Stomach smooth muscle (tissue), 2 donors: ENCODE measurements at regions not wholly inside any gene's neighbourhood (a gene's known extent, or its start where the extent isn't known, plus 50 kb on each side); places are given as distances from the start of the nearest gene placed in this dataset.
"Not testable (repeated sequence)": the region's sequence is repeated elsewhere in the genome, so short reads cannot be mapped to it uniquely, and the experiment has no call there.

Source experiments
- H3K27ac ChIP-seq: one replicate; pipeline ENCODE4 v1.7.0; 2013; ENCODE audit warnings: mild to moderate bottlenecking, low read length, inconsistent platforms
- H3K27me3 ChIP-seq, 2 donors: one replicate each; pipeline ENCODE4 v1.7.0; 2013; ENCODE audit warnings: low read length in 2 of 2; ENCODE audit not compliant: insufficient read depth in 2 of 2, control insufficient read depth in 1 of 2
- H3K36me3 ChIP-seq, 2 donors: one replicate each; pipeline ENCODE4 v1.7.0; 2013; ENCODE audit warnings: low read length in 2 of 2; ENCODE audit not compliant: control insufficient read depth in 2 of 2, insufficient read depth in 2 of 2
- H3K4me1 ChIP-seq: one replicate; pipeline ENCODE4 v1.7.0; 2013; ENCODE audit warnings: low read length; ENCODE audit not compliant: control insufficient read depth, insufficient read depth
- H3K4me3 ChIP-seq, 2 donors: one replicate each; pipeline ENCODE4 v1.7.0; 2013; ENCODE audit warnings: low read length in 2 of 2
- H3K9ac ChIP-seq, 2 donors: one replicate each; pipeline ENCODE4 v1.7.0; 2013; ENCODE audit warnings: low read length in 2 of 2, mild to moderate bottlenecking in 1 of 2
- H3K9me3 ChIP-seq, 2 donors: one replicate each; pipeline ENCODE4 v1.7.0; 2013; ENCODE audit warnings: low read length in 2 of 2; ENCODE audit not compliant: control insufficient read depth in 2 of 2
- donor health status: healthy.
- donor health status: Pancreatic carcinoma.

DNA sequence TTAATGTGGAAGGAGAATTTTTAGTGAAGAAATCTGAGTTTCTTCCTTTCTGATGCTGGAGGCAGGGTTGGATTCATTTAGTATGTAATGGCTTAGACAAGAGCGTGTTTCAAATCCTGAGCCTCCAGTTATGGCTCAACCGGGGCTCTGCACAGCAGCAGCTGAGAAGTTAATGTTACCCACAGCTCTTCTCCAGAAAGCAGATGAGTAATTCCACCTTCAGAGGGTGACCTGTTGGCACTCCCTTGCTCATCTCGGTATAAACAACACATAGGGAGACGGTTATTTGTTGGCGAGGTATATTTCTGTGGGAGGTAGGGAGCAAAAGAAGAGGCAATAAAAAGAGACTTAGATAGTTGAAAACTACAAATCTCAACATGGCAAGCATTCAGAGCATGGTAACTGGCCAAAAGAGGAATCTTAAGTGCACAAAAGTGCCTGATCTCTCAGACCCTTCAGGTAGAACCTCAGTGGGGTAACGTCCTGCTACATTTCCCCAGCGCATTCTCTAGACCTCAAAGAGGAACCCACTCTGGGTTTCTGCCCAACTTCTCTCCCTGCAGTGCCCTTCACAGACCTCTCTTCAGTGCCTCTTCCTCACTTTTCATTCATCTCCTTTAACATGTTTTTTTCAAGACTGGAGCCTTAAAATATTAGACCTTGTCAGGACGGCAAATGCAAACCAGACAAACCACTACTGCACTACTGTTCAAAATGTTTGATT, 417.5 kb upstream of the ADAMTSL1 start:
- no peak overlapping the region for H3K9ac ChIP-seq
- no peaks in the 10 kb centered on the region for H3K4me1 ChIP-seq
- no peak overlapping the region for H3K27ac ChIP-seq
- H3K36me3 ChIP-seq = no peaks in the 10 kb centered on the region
- H3K4me3 ChIP-seq = no peak overlapping the region
- no peaks in the 10 kb centered on the region for H3K27me3 ChIP-seq
- no peaks in the 10 kb centered on the region for H3K9me3 ChIP-seq

DNA sequence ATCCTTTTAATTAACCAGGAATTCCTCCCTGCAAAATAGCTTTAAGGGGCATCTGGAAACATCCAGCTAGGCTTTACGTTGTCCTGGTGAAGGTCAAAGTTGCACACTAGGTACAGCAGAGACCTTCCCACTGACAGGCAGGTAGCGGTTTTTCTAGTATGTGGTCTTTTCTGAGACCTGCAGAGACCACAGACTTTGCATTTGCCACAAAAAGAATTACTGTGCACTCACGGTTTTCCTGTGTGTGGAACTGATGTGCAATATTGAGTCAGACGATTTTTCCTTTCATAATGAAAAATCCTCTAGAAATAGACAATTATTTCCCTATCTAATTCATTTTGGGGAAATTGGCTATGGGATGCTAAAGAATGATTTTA, 417.0 kb upstream of the ADAMTSL1 start:
- no peak overlapping the region for H3K4me3 ChIP-seq
- H3K4me1 ChIP-seq = no peaks in the 10 kb centered on the region
- no peaks in the 10 kb centered on the region for H3K27me3 ChIP-seq
- H3K9me3 ChIP-seq = no peaks in the 10 kb centered on the region
- no peak overlapping the region for H3K9ac ChIP-seq
- no peaks in the 10 kb centered on the region for H3K36me3 ChIP-seq
- H3K27ac ChIP-seq = no peak overlapping the region

DNA sequence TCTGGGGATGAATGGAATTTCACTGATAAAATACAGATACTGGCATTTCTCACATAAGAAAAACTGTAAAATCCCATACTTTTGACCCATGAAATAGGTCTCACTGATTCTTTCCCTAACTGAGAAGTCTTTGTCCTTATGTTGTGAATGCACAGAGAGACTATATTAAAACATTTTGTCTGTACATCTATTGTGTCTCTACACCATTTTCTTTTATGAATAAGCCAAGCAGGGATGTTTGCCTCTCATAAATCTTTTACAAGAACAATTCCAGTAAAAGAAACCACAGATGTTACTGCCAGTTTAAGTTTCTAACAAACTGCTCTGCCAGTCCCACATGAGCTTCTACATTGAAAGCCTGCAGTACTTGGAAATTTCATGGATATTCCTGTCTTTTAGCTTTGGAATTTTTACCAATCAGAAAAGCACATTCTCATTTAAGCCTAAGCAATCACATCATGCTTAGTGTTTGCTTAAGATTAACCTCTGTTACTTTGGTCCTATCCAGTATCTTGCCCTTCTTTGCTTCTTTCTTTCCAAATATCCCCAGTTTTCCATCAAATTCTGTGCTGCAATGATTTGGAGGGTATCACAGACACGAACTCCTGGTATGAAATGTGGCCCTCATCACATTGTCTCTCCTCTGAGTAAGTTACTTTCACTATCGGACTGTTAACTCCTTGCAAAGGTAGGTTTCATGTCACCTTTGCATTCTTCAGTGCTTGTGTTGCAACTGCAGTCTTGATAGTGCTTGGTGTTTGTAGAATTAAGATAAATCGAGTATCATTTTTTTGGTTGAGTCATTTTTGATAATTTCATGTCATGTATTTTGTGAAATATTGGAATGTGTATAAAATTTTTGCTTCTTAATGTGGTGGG, 415.1 kb upstream of the ADAMTSL1 start:
- Histone ChIP-seq H3K36me3 (no peaks in the 10 kb centered on the region), H3K27me3 (no peaks in the 10 kb centered on the region), H3K9me3 (no peaks in the 10 kb centered on the region), H3K4me3 (no peak overlapping the region), H3K4me1 (no peaks in the 10 kb centered on the region), H3K9ac (no peak overlapping the region), H3K27ac (no peak overlapping the region)

DNA sequence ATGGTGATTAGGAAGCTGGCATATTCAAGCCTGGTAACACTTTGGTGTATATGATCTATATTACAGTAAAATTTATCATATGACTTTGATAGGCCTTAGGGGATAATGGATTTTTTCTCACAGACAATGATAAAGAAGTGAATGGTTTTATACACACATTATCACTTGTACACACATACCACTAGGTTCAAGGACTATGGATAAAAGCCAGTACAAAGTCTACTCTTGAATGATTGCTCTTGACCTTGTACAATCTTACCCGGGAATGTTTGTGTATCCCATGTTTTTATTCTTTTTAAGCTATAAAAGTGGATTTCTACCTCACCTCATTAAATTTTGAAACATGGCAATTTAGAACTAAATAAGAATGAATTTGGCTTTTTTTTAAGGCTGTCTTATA, 414.5 kb upstream of the ADAMTSL1 start:
- Histone ChIP-seq H3K27me3 (no peaks in the 10 kb centered on the region), H3K9ac (no peak overlapping the region), H3K36me3 (no peaks in the 10 kb centered on the region), H3K4me3 (no peak overlapping the region), H3K4me1 (no peaks in the 10 kb centered on the region), H3K27ac (no peak overlapping the region), H3K9me3 (no peaks in the 10 kb centered on the region)

DNA sequence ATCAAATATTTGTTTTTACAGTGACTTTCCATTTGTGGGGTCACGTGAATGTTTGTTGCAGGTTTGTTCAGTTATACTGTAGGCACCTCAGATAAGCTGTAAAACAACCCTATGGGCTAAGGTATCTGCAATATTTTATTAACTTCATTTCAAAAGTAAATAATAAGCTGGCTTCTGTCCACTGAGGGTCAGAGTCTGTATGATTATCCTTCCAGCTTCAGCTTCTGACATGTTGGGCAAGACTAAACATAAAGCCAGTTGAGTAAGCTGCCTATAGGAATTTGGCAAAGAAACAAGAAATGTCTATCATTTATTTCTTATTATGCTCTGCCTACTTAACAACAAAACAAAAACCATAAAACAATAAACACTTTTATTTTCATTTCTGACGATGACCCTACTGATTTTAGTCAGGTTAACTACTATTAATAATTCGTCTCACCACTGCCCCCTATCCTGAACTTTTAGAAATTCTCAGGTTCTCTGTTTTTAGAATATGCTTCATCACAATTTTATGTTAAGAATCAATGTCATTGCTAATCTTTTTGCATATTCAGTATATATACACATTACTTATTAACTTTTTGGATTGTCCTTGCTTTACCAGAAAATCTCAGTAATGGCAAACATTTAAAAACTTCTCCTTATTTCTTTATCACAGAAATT, 413.6 kb upstream of the ADAMTSL1 start:
- Histone ChIP-seq H3K4me1 (no peaks in the 10 kb centered on the region), H3K4me3 (no peak overlapping the region), H3K36me3 (no peaks in the 10 kb centered on the region), H3K27me3 (no peaks in the 10 kb centered on the region), H3K27ac (no peak overlapping the region), H3K9ac (no peak overlapping the region), H3K9me3 (no peaks in the 10 kb centered on the region)

DNA sequence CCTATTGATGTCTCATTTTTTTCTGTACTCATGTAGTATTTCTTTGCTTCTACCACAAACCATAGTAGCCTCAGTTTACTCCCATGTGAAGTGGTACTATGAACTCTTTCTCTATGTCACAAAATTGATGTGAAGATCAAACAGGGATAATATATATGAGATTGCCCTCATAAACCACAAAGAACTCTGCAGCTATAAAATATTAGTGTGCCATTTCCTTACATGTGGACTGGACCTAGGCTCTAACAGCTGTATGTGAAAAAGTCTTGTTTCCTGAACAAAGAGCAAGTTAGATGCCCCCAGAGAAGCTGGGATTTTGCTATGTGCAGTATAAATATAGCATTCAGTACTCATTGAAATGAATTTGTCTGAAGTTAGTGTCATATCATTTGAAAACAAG, 412.6 kb upstream of the ADAMTSL1 start:
- Histone ChIP-seq H3K9me3 (no peaks in the 10 kb centered on the region), H3K9ac (no peak overlapping the region), H3K36me3 (no peaks in the 10 kb centered on the region), H3K27ac (no peak overlapping the region), H3K4me1 (no peaks in the 10 kb centered on the region), H3K4me3 (no peak overlapping the region), H3K27me3 (no peaks in the 10 kb centered on the region)

DNA sequence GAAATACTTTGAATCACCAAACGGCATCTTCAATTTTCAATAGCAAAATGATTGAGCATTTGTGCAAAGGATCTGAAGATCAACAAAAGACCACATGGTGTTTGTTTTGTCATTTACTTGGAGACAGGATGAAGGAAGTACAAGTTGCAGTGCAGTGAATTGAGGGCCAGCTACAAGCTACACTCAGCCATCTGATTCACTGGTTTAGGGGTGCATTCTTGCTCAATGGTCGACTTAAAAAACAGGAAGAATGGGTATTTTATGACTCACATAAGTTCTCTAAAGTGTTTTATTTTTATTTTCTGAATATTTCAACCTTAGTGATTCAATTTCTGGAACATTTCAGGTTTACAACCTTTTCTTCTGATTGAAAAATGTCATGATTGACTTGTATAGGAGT, 412.1 kb upstream of the ADAMTSL1 start:
- Histone ChIP-seq H3K27me3 (no peaks in the 10 kb centered on the region), H3K9ac (no peak overlapping the region), H3K4me1 (no peaks in the 10 kb centered on the region), H3K9me3 (no peaks in the 10 kb centered on the region), H3K36me3 (no peaks in the 10 kb centered on the region), H3K4me3 (no peak overlapping the region), H3K27ac (no peak overlapping the region)

DNA sequence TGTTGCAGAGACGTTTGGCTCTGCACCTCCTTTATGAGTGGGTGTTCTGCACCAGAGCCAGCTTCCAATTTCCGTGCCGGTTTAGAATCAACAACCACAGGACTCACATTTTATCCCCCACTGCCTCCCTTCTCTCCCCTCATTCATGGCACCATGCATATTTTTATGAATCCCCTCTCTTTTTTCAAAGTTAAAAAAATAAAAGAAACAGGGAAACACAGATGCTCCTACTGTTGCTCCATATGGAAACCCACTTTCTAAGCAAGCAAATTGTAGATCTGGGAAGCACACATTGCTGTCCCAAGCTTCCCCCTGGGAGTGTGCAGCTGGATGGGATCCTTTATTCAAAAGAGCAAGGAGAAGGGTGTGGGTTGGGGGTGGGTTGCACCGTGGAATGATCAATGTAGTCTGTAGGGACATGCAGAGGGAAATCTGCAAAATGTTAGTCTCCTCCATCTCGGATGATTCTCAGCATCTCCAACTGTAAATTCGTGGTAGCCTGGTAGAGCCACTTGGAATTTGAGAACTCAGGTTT, 410.0 kb upstream of the ADAMTSL1 start:
- no peaks in the 10 kb centered on the region for H3K4me1 ChIP-seq
- no peak overlapping the region for H3K27ac ChIP-seq
- H3K27me3 ChIP-seq = no peaks in the 10 kb centered on the region

DNA sequence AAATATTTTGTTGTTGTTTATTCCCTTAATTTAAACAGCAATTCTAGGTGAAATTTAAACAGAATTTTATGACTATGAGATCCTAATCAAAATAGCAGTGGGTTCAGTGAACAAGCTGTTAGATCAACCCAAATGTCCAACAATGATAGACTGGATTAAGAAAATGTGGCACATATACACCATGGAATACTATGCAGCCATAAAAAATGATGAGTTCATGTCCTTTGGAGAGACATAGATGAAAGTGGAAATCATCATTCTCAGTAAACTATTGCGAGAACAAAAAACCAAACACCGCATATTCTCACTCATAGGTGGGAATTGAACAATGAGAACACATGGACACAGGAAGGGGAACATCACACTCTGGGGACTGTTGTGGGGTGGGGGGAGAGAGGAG, 407.3 kb upstream of the ADAMTSL1 start:
- H3K9ac ChIP-seq, H3K36me3 ChIP-seq, H3K27ac ChIP-seq, H3K27me3 ChIP-seq, H3K4me3 ChIP-seq, H3K4me1 ChIP-seq, H3K9me3 ChIP-seq: not testable (repeated sequence)

More for the DNA sequence above, 410.0 kb upstream of the ADAMTSL1 start:
- H3K9ac ChIP-seq = no peak overlapping the region
- H3K9me3 ChIP-seq = no peaks in the 10 kb centered on the region
- no peaks in the 10 kb centered on the region for H3K36me3 ChIP-seq
- H3K4me3 ChIP-seq = no peak overlapping the region

DNA sequence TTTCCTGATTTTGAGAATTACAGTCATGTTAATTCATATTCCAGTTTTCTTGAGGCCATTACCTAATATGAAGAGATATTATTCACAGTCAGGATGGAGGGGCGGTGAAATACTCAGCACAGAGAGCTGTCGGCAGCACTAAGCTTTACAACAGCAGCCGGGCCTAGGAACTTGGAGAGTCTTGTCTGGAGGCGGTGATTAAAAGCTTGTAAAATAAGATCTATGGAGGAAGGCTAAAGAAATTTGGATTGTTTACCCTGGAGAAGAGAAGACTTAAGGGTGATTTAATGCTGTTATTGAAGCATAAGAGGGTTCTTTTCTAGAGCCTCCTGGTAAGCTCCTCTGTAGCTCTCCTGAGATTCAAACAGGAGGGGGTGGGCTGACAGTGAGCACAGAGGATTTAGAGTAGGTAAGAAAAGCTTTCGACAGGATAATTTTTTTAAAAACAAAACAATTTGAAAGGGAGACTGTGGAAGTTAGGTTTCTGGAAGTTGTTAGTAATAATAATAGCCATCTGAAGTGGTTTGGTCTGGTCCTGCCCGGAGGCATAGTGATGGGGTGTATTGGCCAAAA, 406.3 kb upstream of the ADAMTSL1 start:
- Histone ChIP-seq H3K27ac (no peak overlapping the region), H3K4me3 (no peak overlapping the region), H3K27me3 (no peaks in the 10 kb centered on the region), H3K9me3 (no peaks in the 10 kb centered on the region), H3K9ac (no peak overlapping the region), H3K36me3 (no peaks in the 10 kb centered on the region), H3K4me1 (no peaks in the 10 kb centered on the region)
